ENCODE measurements at regions not wholly inside any gene's neighbourhood (a gene's known extent, or its start where the extent isn't known, plus 50 kb on each side); places are given as distances from the start of the nearest gene placed in this dataset.

- no peak for ATAC-seq
- no peak for TF ChIP-seq ARNTL (CRISPR knock-in tag; IDR thresholded peaks at IDR 0.05; ENCODE audit: borderline replicate concordance, low read depth)
- TF ChIP-seq, protein P1, sequence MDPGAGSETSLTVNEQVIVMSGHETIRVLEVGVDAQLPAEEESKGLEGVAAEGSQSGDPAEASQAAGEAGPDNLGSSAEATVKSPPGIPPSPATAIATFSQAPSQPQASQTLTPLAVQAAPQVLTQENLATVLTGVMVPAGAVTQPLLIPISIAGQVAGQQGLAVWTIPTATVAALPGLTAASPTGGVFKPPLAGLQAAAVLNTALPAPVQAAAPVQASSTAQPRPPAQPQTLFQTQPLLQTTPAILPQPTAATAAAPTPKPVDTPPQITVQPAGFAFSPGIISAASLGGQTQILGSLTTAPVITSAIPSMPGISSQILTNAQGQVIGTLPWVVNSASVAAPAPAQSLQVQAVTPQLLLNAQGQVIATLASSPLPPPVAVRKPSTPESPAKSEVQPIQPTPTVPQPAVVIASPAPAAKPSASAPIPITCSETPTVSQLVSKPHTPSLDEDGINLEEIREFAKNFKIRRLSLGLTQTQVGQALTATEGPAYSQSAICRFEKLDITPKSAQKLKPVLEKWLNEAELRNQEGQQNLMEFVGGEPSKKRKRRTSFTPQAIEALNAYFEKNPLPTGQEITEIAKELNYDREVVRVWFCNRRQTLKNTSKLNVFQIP (CRISPR knock-in tag; IDR thresholded peaks at IDR 0.05; ENCODE audit: borderline replicate concordance, low read depth): no peak
- TF ChIP-seq, protein P2, sequence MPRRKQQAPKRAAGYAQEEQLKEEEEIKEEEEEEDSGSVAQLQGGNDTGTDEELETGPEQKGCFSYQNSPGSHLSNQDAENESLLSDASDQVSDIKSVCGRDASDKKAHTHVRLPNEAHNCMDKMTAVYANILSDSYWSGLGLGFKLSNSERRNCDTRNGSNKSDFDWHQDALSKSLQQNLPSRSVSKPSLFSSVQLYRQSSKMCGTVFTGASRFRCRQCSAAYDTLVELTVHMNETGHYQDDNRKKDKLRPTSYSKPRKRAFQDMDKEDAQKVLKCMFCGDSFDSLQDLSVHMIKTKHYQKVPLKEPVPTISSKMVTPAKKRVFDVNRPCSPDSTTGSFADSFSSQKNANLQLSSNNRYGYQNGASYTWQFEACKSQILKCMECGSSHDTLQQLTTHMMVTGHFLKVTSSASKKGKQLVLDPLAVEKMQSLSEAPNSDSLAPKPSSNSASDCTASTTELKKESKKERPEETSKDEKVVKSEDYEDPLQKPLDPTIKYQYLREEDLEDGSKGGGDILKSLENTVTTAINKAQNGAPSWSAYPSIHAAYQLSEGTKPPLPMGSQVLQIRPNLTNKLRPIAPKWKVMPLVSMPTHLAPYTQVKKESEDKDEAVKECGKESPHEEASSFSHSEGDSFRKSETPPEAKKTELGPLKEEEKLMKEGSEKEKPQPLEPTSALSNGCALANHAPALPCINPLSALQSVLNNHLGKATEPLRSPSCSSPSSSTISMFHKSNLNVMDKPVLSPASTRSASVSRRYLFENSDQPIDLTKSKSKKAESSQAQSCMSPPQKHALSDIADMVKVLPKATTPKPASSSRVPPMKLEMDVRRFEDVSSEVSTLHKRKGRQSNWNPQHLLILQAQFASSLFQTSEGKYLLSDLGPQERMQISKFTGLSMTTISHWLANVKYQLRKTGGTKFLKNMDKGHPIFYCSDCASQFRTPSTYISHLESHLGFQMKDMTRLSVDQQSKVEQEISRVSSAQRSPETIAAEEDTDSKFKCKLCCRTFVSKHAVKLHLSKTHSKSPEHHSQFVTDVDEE (CRISPR knock-in tag; IDR thresholded peaks at IDR 0.05): no peak
- no peak for TF ChIP-seq GLIS3 (CRISPR knock-in tag; IDR thresholded peaks at IDR 0.05)
- no peak for TF ChIP-seq ZFP30 (CRISPR knock-in tag; IDR thresholded peaks at IDR 0.05)
- no peak for TF ChIP-seq ISL1 (CRISPR knock-in tag; IDR thresholded peaks at IDR 0.05)
- TF ChIP-seq ZNF70 (CRISPR knock-in tag; IDR thresholded peaks at IDR 0.05): no peak
- TF ChIP-seq CSDC2 (CRISPR knock-in tag; IDR thresholded peaks at IDR 0.05): no peak
- no peak for TF ChIP-seq SNAI2 (CRISPR knock-in tag; IDR thresholded peaks at IDR 0.05)
- TF ChIP-seq ESRRG (CRISPR knock-in tag; IDR thresholded peaks at IDR 0.05): no peak
- no peak for TF ChIP-seq CSRNP3 (CRISPR knock-in tag; IDR thresholded peaks at IDR 0.05)
- TF ChIP-seq, protein P3, sequence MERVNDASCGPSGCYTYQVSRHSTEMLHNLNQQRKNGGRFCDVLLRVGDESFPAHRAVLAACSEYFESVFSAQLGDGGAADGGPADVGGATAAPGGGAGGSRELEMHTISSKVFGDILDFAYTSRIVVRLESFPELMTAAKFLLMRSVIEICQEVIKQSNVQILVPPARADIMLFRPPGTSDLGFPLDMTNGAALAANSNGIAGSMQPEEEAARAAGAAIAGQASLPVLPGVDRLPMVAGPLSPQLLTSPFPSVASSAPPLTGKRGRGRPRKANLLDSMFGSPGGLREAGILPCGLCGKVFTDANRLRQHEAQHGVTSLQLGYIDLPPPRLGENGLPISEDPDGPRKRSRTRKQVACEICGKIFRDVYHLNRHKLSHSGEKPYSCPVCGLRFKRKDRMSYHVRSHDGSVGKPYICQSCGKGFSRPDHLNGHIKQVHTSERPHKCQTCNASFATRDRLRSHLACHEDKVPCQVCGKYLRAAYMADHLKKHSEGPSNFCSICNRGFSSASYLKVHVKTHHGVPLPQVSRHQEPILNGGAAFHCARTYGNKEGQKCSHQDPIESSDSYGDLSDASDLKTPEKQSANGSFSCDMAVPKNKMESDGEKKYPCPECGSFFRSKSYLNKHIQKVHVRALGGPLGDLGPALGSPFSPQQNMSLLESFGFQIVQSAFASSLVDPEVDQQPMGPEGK (CRISPR knock-in tag; IDR thresholded peaks at IDR 0.05; ENCODE audit: borderline replicate concordance): no peak
- TF ChIP-seq TOX (CRISPR knock-in tag; IDR thresholded peaks at IDR 0.05; ENCODE audit: borderline replicate concordance): no peak
Measured at GRCh38 chr15:93917181-93917580, 314.2 kb upstream of the MCTP2 start.

DNA sequence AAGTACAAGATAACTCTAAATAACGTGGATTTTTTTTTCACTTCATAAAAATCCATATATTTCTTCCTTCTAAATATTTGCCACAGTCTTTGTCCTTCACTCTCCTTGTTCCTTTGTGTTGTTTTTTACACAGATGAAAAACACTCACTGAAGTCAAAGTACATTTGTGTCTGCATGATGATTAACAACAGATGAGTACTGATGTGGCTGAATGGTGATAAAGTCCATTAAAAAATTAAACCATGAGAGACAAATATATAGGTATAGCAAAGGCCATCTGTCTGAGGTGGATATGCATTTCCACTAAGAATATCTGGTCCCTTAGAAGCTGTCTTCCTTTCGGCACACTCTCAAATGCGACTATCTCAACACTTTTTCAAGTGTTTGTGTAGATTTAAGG, 317.5 kb upstream of the MCTP2 start:
- TF ChIP-seq ZNF565 (CRISPR knock-in tag; conservative IDR thresholded peaks at IDR 0.05; ENCODE audit: low read depth) (no peak), ARNTL (CRISPR knock-in tag; IDR thresholded peaks at IDR 0.05; ENCODE audit: borderline replicate concordance, low read depth) (no peak), SNAI2 (CRISPR knock-in tag; IDR thresholded peaks at IDR 0.05) (no peak), ZFP30 (CRISPR knock-in tag; IDR thresholded peaks at IDR 0.05) (no peak), TOX (CRISPR knock-in tag; IDR thresholded peaks at IDR 0.05; ENCODE audit: borderline replicate concordance) (no peak), ESRRG (CRISPR knock-in tag; IDR thresholded peaks at IDR 0.05) (no peak), GLIS3 (CRISPR knock-in tag; IDR thresholded peaks at IDR 0.05) (no peak), ZC3H10 (CRISPR knock-in tag; IDR thresholded peaks at IDR 0.05) (no peak), ZNF8 (CRISPR knock-in tag; IDR thresholded peaks at IDR 0.05) (no peak), ZNF70 (CRISPR knock-in tag; IDR thresholded peaks at IDR 0.05) (no peak), TCF4 (CRISPR knock-in tag; IDR thresholded peaks at IDR 0.05; ENCODE audit: borderline replicate concordance) (no peak), ISL1 (CRISPR knock-in tag; IDR thresholded peaks at IDR 0.05) (no peak)
- TF ChIP-seq, protein P3 (CRISPR knock-in tag; IDR thresholded peaks at IDR 0.05; ENCODE audit: borderline replicate concordance): no peak
- TF ChIP-seq, protein P1 (CRISPR knock-in tag; IDR thresholded peaks at IDR 0.05; ENCODE audit: borderline replicate concordance, low read depth): no peak
- no peak for ATAC-seq

DNA sequence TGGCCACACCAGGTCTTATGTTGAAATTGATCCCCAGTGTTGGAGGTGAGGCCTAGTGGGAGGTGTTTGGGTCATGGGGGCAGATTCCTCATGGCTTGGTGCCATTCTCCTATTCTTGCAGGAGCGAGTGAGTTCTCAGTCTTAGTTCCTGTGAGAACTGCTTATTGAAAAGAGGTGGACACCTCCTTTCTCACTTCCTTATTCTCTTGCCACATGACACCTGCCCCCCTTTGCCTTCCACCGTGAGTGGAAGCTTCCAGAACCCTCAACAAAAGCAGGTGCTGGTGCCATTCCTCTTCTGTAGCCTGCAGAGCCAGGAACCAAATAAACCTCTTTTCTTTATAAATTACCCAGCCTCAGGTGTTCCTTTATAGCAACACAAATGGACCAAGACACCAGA, 318.1 kb upstream of the MCTP2 start:
- ATAC-seq: no peak
- no peak for TF ChIP-seq OSR1 (CRISPR knock-in tag; IDR thresholded peaks at IDR 0.05)
